A549 (cell line): ENCODE measurements at regions not wholly inside any gene's neighbourhood (a gene's known extent, or its start where the extent isn't known, plus 50 kb on each side); places are given as distances from the start of the nearest gene placed in this dataset.

Experiments
- ATAC-seq, 2 experiments: fragments of 200-7000 bp in 1 of 2; fragments of >200 bp in 1 of 2; cut with Nextera tagmentation in 1 of 2; cut with Tn5 transposase in 1 of 2; 3 replicates each; pipeline versions ENCODE4 v1.8.0 to v1.9.1; 2018 to 2020; ENCODE audit warnings: mild to moderate bottlenecking in 1 of 2, moderate library complexity in 1 of 2
- CTCF ChIA-PET: fragments of 300-600 bp; sonication (Branson Sonifier 250); formaldehyde crosslinking; extraction: SDS; loops from one replicate; lab custom pipeline; 2021; ENCODE audit warnings: antibody characterized with exemption, inconsistent platforms; lab: Yijun Ruan, JAX
- POLR2A ChIA-PET: fragments of 350-600 bp; formaldehyde crosslinking; extraction: SDS; loops from one replicate; lab custom pipeline; 2021; ENCODE audit warnings: antibody characterized with exemption, inconsistent platforms; lab: Yijun Ruan, JAX
- DNase-seq, 2 experiments: peaks; one replicate each; pipeline versions ENCODE4 v3.0.0 to v3.0.0-alpha.2; 2011 to 2016; ENCODE audit warnings: low read depth in 1 of 2, low spot score in 1 of 2
- FAIRE-seq: peaks from 2 replicates; lab custom pipeline; 2011; peaks lifted over from hg19 to GRCh38; lab: Jason Lieb, UNC
- H3K27ac ChIP-seq, 2 experiments: fragments of >200 bp; sonication (Bioruptor Twin); formaldehyde crosslinking; 3 replicates each; pipeline ENCODE4 v1.5.1; 2016 to 2017
- H3K4me1 ChIP-seq: fragments of >200 bp; sonication (Bioruptor Twin); formaldehyde crosslinking; 3 replicates; pipeline ENCODE4 v1.6.1; 2016
- H3K4me2 ChIP-seq: fragments of >200 bp; sonication (Bioruptor Twin); formaldehyde crosslinking; 3 replicates; pipeline ENCODE4 v1.6.1; 2016
- H3K4me3 ChIP-seq: fragments of >200 bp; sonication (Bioruptor Twin); formaldehyde crosslinking; 3 replicates; pipeline ENCODE4 v1.5.1; 2016
- H3K9me3 ChIP-seq: fragments of >200 bp; sonication (Bioruptor Twin); formaldehyde crosslinking; 3 replicates; pipeline ENCODE4 v1.6.1; 2016
- ATOH8 ChIP-seq: fragments of 250-450 bp; sonication (Bioruptor Pico); IDR thresholded peaks from 2 replicates; pipeline ENCODE4 v1.5.0; 2020; ENCODE audit warnings: low read depth, mild to moderate bottlenecking, moderate library complexity
- CEBPB ChIP-seq, 2 experiments: fragments of >200 bp in 1 of 2; sonication (Bioruptor Twin) in 1 of 2; formaldehyde crosslinking in 1 of 2; IDR thresholded peaks; 2 replicates each; pipeline ENCODE4 v1.6.1; 2012 to 2016
- E2F6 ChIP-seq: IDR thresholded peaks from 2 replicates; pipeline ENCODE4 v1.6.1; 2012; ENCODE audit warnings: low read depth, borderline replicate concordance
- ELK1 ChIP-seq: fragments of 150-350 bp; IDR thresholded peaks from 2 replicates; pipeline ENCODE4 v1.6.1; 2014; ENCODE audit warnings: low read depth, mild to moderate bottlenecking, low read length
- EP300 ChIP-seq, 2 experiments: fragments of >200 bp; sonication (Bioruptor Twin); formaldehyde crosslinking; IDR thresholded peaks; 2 replicates in 1 of 2; 3 replicates in 1 of 2; pipeline ENCODE4 v1.6.1; 2016 to 2017
- ESRRA ChIP-seq: fragments of 150-350 bp; IDR thresholded peaks from 2 replicates; pipeline ENCODE4 v1.6.1; 2014; ENCODE audit warnings: mild to moderate bottlenecking, low read length, borderline replicate concordance
- FOSL2 ChIP-seq, 2 experiments: fragments of 450-650 bp in 1 of 2; fragments of >200 bp in 1 of 2; sonication (Bioruptor Twin) in 1 of 2; formaldehyde crosslinking; IDR thresholded peaks; 2 replicates each; pipeline versions ENCODE4 v1.5.0 to v1.6.1; 2016 to 2020; ENCODE audit warnings: mild to moderate bottlenecking in 1 of 2, moderate library complexity in 1 of 2
- HMGXB4 ChIP-seq: fragments of 250-450 bp; sonication (Bioruptor Pico); IDR thresholded peaks from 2 replicates; pipeline ENCODE4 v1.5.0; 2021; ENCODE audit warnings: mild to moderate bottlenecking, moderate library complexity, borderline replicate concordance
- HOXB13 ChIP-seq: fragments of 250-450 bp; sonication (Bioruptor Pico); IDR thresholded peaks from 2 replicates; pipeline ENCODE4 v1.5.0; 2020; ENCODE audit warnings: low read depth, mild to moderate bottlenecking, moderate library complexity
- HOXB5 ChIP-seq: fragments of 250-450 bp; sonication (Bioruptor Pico); IDR thresholded peaks from 2 replicates; pipeline ENCODE4 v1.5.0; 2020; ENCODE audit warnings: mild to moderate bottlenecking, moderate library complexity
- MAX ChIP-seq: IDR thresholded peaks from 2 replicates; pipeline ENCODE4 v1.6.1; 2012
- REST ChIP-seq: fragments of 200-600 bp; sonication (generic); IDR thresholded peaks from 2 replicates; pipeline ENCODE4 v1.6.1; 2016; ENCODE audit warnings: antibody characterized with exemption, mild to moderate bottlenecking, moderate library complexity
- RNF2 ChIP-seq: fragments of 200-600 bp; sonication (generic); IDR thresholded peaks from 2 replicates; pipeline ENCODE4 v1.6.1; 2016; ENCODE audit warnings: low read depth, mild to moderate bottlenecking, antibody characterized with exemption, moderate library complexity, borderline replicate concordance
- SREBF2 ChIP-seq: fragments of 450-650 bp; IDR thresholded peaks from 2 replicates; pipeline ENCODE4 v1.6.1; 2014; ENCODE audit warnings: mild to moderate bottlenecking, moderate library complexity
- TFCP2L1 ChIP-seq: fragments of 250-450 bp; sonication (Bioruptor Pico); IDR thresholded peaks from 2 replicates; pipeline ENCODE4 v1.5.0; 2021; ENCODE audit warnings: mild to moderate bottlenecking
- USF2 ChIP-seq: fragments of 450-650 bp; IDR thresholded peaks from 2 replicates; pipeline ENCODE4 v1.6.1; 2014; ENCODE audit warnings: antibody characterized with exemption
- ZNF302 ChIP-seq: fragments of 250-450 bp; sonication (Bioruptor Pico); IDR thresholded peaks from 2 replicates; pipeline ENCODE4 v1.9.0; 2021; ENCODE audit warnings: inconsistent platforms, mild to moderate bottlenecking, moderate library complexity
- whole genome bisulfite sequencing: methylation state at CpG from one replicate; pipeline ENCODE4 v1.1.6; 2017; ENCODE audit errors: missing lambda C conversion rate; 5-methylcytosine and 5-hydroxymethylcytosine counted together

GRCh38 chr1:222105393-222105737, 363.5 kb upstream of the DUSP10 start:
- peak in 1 of 2 experiments; percentile 58; a peak in 1 of 6 replicates for ATAC-seq
- Histone ChIP-seq H3K27ac (no peak overlapping the region), H3K9me3 (no peaks in the 10 kb centered on the region), H3K4me1 (0 out of 3 replicates have a peak, but pooled peaks cover 3% of the 10 kb centered on the region), H3K4me3 (no peak overlapping the region), H3K4me2 (no peak overlapping the region)
- CTCF ChIA-PET, result interaction anchor here (1.6 kb wide), 1 partner anchor 628 kb away, joined by 3 read pairs; no protein-coding TSS in a partner anchor
- peak in 1 of 2 experiments; percentile 8 for DNase-seq
- TF ChIP-seq FOSL2 (IDR thresholded peaks at IDR 0.05) (no peak), FOSL2 (CRISPR knock-in tag; IDR thresholded peaks at IDR 0.05) (no peak), EP300 (IDR thresholded peaks at IDR 0.05) (no peak), MAX (no peak), TFCP2L1 (CRISPR knock-in tag) (no peak), SREBF2 (no peak), ATOH8 (CRISPR knock-in tag) (no peak), RNF2 (no peak), CEBPB (IDR thresholded peaks at IDR 0.05) (no peak), ELK1 (no peak), HOXB5 (CRISPR knock-in tag) (no peak), ESRRA (no peak), ZNF302 (CRISPR knock-in tag) (no peak), REST (no peak), HMGXB4 (CRISPR knock-in tag) (no peak), HOXB13 (no peak), USF2 (no peak), E2F6 (no peak)
- no CpG with 5 or more reads among the region's 1 CpG for WGBS
- FAIRE-seq, result no peak
- POLR2A ChIA-PET, result no interaction called here
